ENCODE measurements at regions not wholly inside any gene's neighbourhood (a gene's known extent, or its start where the extent isn't known, plus 50 kb on each side); places are given as distances from the start of the nearest gene placed in this dataset.
A peak's percentile ranks its signal among the peaks of the same experiment; 100 is the strongest.

- Histone ChIP-seq H3K4me3 (ENCODE audit: low read length in 3 of 3) (no peak overlapping the region), H3K27me3 (ENCODE audit: control insufficient read depth, insufficient read depth, low read length) (no peaks in the 10 kb centered on the region), H3K9ac (ENCODE audit: low read length in 3 of 3) (no peak overlapping the region), H3K27ac (ENCODE audit: low read depth in 2 of 2, low read length in 2 of 2) (no peak overlapping the region), H3K9me3 (ENCODE audit: control insufficient read depth in 2 of 3, insufficient read depth in 1 of 3, low read length in 3 of 3) (no peaks in the 10 kb centered on the region), H3K4me1 (ENCODE audit: control insufficient read depth in 2 of 3, insufficient read depth in 2 of 3, low read depth in 1 of 3, low read length in 3 of 3) (peaks cover 0 to 4% (median 0%) of the 10 kb centered on the region in 3 donors), H3K36me3 (ENCODE audit: control insufficient read depth in 2 of 3, insufficient read depth in 3 of 3, low read length in 3 of 3) (no peaks in the 10 kb centered on the region)
- intact Hi-C loops (cut with DNase I): no loop called here
- FAIRE-seq: no peak
- no peak for TF ChIP-seq CTCF (IDR thresholded peaks at IDR 0.05; ENCODE audit: borderline replicate concordance, extremely low read depth, insufficient read depth)
- DNase-seq: no peak
Measured at GRCh38 chr4:188714907-188715306, 575.7 kb downstream of the TRIML1 start.

- Histone ChIP-seq H3K4me3 (ENCODE audit: low read length in 3 of 3) (no peak overlapping the region), H3K4me1 (ENCODE audit: control insufficient read depth in 2 of 3, insufficient read depth in 2 of 3, low read depth in 1 of 3, low read length in 3 of 3) (peaks cover 0 to 4% (median 0%) of the 10 kb centered on the region in 3 donors), H3K36me3 (ENCODE audit: control insufficient read depth in 2 of 3, insufficient read depth in 3 of 3, low read length in 3 of 3) (no peaks in the 10 kb centered on the region), H3K9me3 (ENCODE audit: control insufficient read depth in 2 of 3, insufficient read depth in 1 of 3, low read length in 3 of 3) (no peaks in the 10 kb centered on the region), H3K9ac (ENCODE audit: low read length in 3 of 3) (no peak overlapping the region), H3K27ac (ENCODE audit: low read depth in 2 of 2, low read length in 2 of 2) (peak overlapping the region in 1 of 2 donors; percentile 32), H3K27me3 (ENCODE audit: control insufficient read depth, insufficient read depth, low read length) (no peaks in the 10 kb centered on the region)
- DNase-seq: peak in 2 of 5 donors; percentile 33 to 55
- intact Hi-C loops (cut with DNase I): no loop called here
- peak; percentile 11 for FAIRE-seq
- TF ChIP-seq CTCF (IDR thresholded peaks at IDR 0.05; ENCODE audit: borderline replicate concordance, extremely low read depth, insufficient read depth): no peak
Measured at GRCh38 chr4:188717661-188718060, 578.4 kb downstream of the TRIML1 start.

- intact Hi-C loops (cut with DNase I): no loop called here
- no peaks in the 10 kb centered on the region for H3K9me3 ChIP-seq (ENCODE audit: control insufficient read depth in 2 of 3, insufficient read depth in 1 of 3, low read length in 3 of 3)
- H3K27me3 ChIP-seq (ENCODE audit: control insufficient read depth, insufficient read depth, low read length): no peaks in the 10 kb centered on the region
- no peak overlapping the region for H3K4me3 ChIP-seq (ENCODE audit: low read length in 3 of 3)
- TF ChIP-seq CTCF (IDR thresholded peaks at IDR 0.05; ENCODE audit: borderline replicate concordance, extremely low read depth, insufficient read depth): no peak
- no peak for DNase-seq
- no peak overlapping the region for H3K27ac ChIP-seq (ENCODE audit: low read depth in 2 of 2, low read length in 2 of 2)
- FAIRE-seq: no peak
- H3K4me1 ChIP-seq (ENCODE audit: control insufficient read depth in 2 of 3, insufficient read depth in 2 of 3, low read depth in 1 of 3, low read length in 3 of 3): peaks cover 0 to 4% (median 0%) of the 10 kb centered on the region in 3 donors
- no peak overlapping the region for H3K9ac ChIP-seq (ENCODE audit: low read length in 3 of 3)
- H3K36me3 ChIP-seq (ENCODE audit: control insufficient read depth in 2 of 3, insufficient read depth in 3 of 3, low read length in 3 of 3): no peaks in the 10 kb centered on the region
Measured at GRCh38 chr4:188719794-188720193, 580.6 kb downstream of the TRIML1 start.

- no peaks in the 10 kb centered on the region for H3K27me3 ChIP-seq (ENCODE audit: control insufficient read depth, insufficient read depth, low read length)
- H3K27ac ChIP-seq (ENCODE audit: low read depth in 2 of 2, low read length in 2 of 2): no peak overlapping the region
- no peaks in the 10 kb centered on the region for H3K36me3 ChIP-seq (ENCODE audit: control insufficient read depth in 2 of 3, insufficient read depth in 3 of 3, low read length in 3 of 3)
- H3K4me1 ChIP-seq (ENCODE audit: control insufficient read depth in 2 of 3, insufficient read depth in 2 of 3, low read depth in 1 of 3, low read length in 3 of 3): no peaks in the 10 kb centered on the region
- no peaks in the 10 kb centered on the region for H3K9me3 ChIP-seq (ENCODE audit: control insufficient read depth in 2 of 3, insufficient read depth in 1 of 3, low read length in 3 of 3)
- DNase-seq: peak in 2 of 5 donors; percentile 13 to 43
- no peak for FAIRE-seq
- no peak overlapping the region for H3K4me3 ChIP-seq (ENCODE audit: low read length in 3 of 3)
- no peak overlapping the region for H3K9ac ChIP-seq (ENCODE audit: low read length in 3 of 3)
- intact Hi-C loops (cut with DNase I): no loop called here
- TF ChIP-seq CTCF (IDR thresholded peaks at IDR 0.05; ENCODE audit: borderline replicate concordance, extremely low read depth, insufficient read depth): no peak
Measured at GRCh38 chr4:188722911-188723310, 583.7 kb downstream of the TRIML1 start.
